ENCODE measurements at regions not wholly inside any gene's neighbourhood (a gene's known extent, or its start where the extent isn't known, plus 50 kb on each side); places are given as distances from the start of the nearest gene placed in this dataset.

- Histone ChIP-seq H3K36me3 (ENCODE audit: low read depth) (no peaks in the 10 kb centered on the region), H2AFZ (no peak overlapping the region), H3K9me3 (ENCODE audit: insufficient read depth, low read depth) (no peaks in the 10 kb centered on the region), H3K4me3 (no peak overlapping the region), H3K4me1 (replicated peaks; ENCODE audit: insufficient read depth) (no peaks in the 10 kb centered on the region), H4K20me1 (ENCODE audit: insufficient read depth) (no peaks in the 10 kb centered on the region), H3K4me2 (no peak overlapping the region), H3K9me2 (ENCODE audit: insufficient read depth) (no peaks in the 10 kb centered on the region), H3F3A (ENCODE audit: insufficient read depth, low read depth) (no peaks in the 10 kb centered on the region), H3K79me2 (ENCODE audit: low read depth) (no peaks in the 10 kb centered on the region), H3K27me3 (ENCODE audit: insufficient read depth, low read depth) (peaks cover 81% of the 10 kb centered on the region), H3K27ac (no peak overlapping the region)
- intact Hi-C loops (cut with micrococcal nuclease; ENCODE audit: unreplicated experiment) = no loop called here
- no peak for TF ChIP-seq EZH2 (IDR thresholded peaks at IDR 0.05; ENCODE audit: low read depth)
- TF ChIP-seq CTCF (conservative IDR thresholded peaks at IDR 0.05) = no peak
- POLR2A ChIA-PET (ENCODE audit: unreplicated experiment) = no interaction called here
- BruUV-seq (replicated peaks) = no TSS peak
- CTCF ChIA-PET = no interaction called here
- DNase-seq = no peak
Measured at GRCh38 chr10:43926371-43926770, 277.7 kb upstream of the ZNF32 start.

GRCh38 chr10:43925793-43926192, 277.1 kb upstream of the ZNF32 start:
- H3K4me3 ChIP-seq = no peak overlapping the region
- intact Hi-C loops (cut with micrococcal nuclease; ENCODE audit: unreplicated experiment) = no loop called here
- DNase-seq = no peak
- H3K27ac ChIP-seq = no peak overlapping the region
- no peaks in the 10 kb centered on the region for H3K79me2 ChIP-seq (ENCODE audit: low read depth)
- no peak overlapping the region for H3K4me2 ChIP-seq
- no TSS peak for BruUV-seq (replicated peaks)
- H3K4me1 ChIP-seq (replicated peaks; ENCODE audit: insufficient read depth) = no peaks in the 10 kb centered on the region
- POLR2A ChIA-PET (ENCODE audit: unreplicated experiment) = no interaction called here
- TF ChIP-seq CTCF (conservative IDR thresholded peaks at IDR 0.05) = no peak
- TF ChIP-seq EZH2 (IDR thresholded peaks at IDR 0.05; ENCODE audit: low read depth) = no peak
- H3K9me2 ChIP-seq (ENCODE audit: insufficient read depth) = no peaks in the 10 kb centered on the region
- H4K20me1 ChIP-seq (ENCODE audit: insufficient read depth) = no peaks in the 10 kb centered on the region
- no peaks in the 10 kb centered on the region for H3K9me3 ChIP-seq (ENCODE audit: insufficient read depth, low read depth)
- H3K27me3 ChIP-seq (ENCODE audit: insufficient read depth, low read depth) = peaks cover 82% of the 10 kb centered on the region
- H3F3A ChIP-seq (ENCODE audit: insufficient read depth, low read depth) = no peaks in the 10 kb centered on the region
- CTCF ChIA-PET = no interaction called here
- no peaks in the 10 kb centered on the region for H3K36me3 ChIP-seq (ENCODE audit: low read depth)
- H2AFZ ChIP-seq = no peak overlapping the region

GRCh38 chr10:43923328-43923727, 274.6 kb upstream of the ZNF32 start:
- intact Hi-C loops (cut with micrococcal nuclease; ENCODE audit: unreplicated experiment) = no loop called here
- Histone ChIP-seq H3K4me1 (replicated peaks; ENCODE audit: insufficient read depth) (no peaks in the 10 kb centered on the region), H2AFZ (no peak overlapping the region), H3K4me3 (no peak overlapping the region), H3K27me3 (ENCODE audit: insufficient read depth, low read depth) (peaks cover 79% of the 10 kb centered on the region), H3K4me2 (no peak overlapping the region), H3K36me3 (ENCODE audit: low read depth) (no peaks in the 10 kb centered on the region), H3K9me2 (ENCODE audit: insufficient read depth) (no peaks in the 10 kb centered on the region), H3K27ac (no peak overlapping the region), H3K79me2 (ENCODE audit: low read depth) (no peaks in the 10 kb centered on the region), H3F3A (ENCODE audit: insufficient read depth, low read depth) (no peaks in the 10 kb centered on the region), H4K20me1 (ENCODE audit: insufficient read depth) (no peaks in the 10 kb centered on the region), H3K9me3 (ENCODE audit: insufficient read depth, low read depth) (no peaks in the 10 kb centered on the region)
- DNase-seq = no peak
- BruUV-seq (replicated peaks) = no TSS peak
- TF ChIP-seq EZH2 (IDR thresholded peaks at IDR 0.05; ENCODE audit: low read depth) = no peak
- no peak for TF ChIP-seq CTCF (conservative IDR thresholded peaks at IDR 0.05)
- ChIA-PET POLR2A (ENCODE audit: unreplicated experiment) (no interaction called here), CTCF (no interaction called here)

Measured in PC-9 (cell line).